GM21390 (cell line): ENCODE measurements at regions not wholly inside any gene's neighbourhood (a gene's known extent, or its start where the extent isn't known, plus 50 kb on each side); places are given as distances from the start of the nearest gene placed in this dataset.

Source experiments
- ATAC-seq: cut with Tn5 transposase; IDR thresholded peaks from one replicate; pipeline ENCODE4 v1.9.1; 2021; ENCODE audit not compliant: unreplicated experiment

DNA sequence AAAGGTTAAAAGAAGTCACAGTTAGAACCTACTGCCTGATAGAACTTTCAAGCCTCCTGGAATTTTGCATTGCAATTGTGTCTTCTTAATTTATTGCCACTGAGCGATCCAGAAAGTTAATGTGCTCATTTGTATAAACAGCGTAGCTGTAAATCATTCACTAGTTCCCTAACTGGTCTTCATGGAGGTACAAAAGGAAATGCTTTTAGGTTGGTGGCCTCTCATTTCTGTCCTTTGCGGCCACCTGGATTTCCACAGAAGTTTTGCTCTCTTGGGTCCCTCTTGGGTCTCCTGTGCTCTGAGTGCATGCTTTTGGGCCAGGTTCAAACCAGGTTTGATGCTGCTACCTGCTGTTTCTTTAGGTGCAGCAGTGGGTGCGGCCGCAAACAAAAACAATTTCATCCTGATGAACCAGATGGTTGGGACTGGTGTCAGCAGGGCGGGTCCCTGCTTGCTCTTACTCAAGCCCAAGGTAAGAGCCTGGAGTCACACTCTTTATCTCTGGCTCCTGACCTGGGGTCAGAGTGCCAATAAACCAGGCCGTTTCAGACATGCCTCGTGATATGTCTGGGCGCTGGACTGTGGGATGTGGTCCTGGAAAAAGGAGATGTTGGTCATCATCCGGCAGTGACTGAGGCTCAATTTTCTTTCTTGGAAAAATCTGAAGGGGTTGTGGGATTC, 270.1 kb downstream of the PTTG2 start:
- no peak for ATAC-seq

DNA sequence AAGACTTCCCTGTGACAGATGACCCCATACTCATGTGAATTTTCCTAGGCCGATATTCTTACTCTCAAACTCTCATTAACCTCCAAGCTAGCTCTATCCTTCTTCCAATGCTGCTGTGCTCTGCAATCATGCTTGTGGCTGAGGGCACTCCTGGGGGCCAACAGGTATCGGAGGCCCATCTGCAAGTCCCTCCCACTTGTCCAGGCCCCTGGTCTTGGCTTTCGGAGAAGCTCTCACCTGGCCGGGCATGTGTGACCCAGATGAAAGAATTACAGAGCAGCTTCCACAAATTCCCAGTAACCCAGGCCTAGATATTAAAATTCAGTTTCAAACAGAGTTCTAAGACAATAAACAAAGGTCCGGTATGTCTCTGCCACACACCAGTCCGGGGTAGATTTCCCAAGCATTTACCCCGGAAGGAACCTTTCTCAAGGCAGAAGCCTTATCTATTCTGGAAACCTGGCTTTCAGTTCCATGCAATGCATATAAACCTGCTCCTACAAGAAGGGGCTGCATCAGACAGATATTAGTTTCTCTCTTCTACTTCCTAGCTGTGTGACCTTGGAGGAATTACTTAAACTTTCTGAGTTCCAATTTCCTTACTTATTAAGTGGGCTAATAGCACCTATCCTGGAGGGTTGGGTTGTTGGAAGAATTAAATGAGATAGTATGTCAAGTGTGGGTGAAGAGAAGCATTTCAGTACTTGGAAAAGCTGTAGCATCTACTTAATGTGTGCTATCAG, 270.8 kb downstream of the PTTG2 start:
- no peak for ATAC-seq

DNA sequence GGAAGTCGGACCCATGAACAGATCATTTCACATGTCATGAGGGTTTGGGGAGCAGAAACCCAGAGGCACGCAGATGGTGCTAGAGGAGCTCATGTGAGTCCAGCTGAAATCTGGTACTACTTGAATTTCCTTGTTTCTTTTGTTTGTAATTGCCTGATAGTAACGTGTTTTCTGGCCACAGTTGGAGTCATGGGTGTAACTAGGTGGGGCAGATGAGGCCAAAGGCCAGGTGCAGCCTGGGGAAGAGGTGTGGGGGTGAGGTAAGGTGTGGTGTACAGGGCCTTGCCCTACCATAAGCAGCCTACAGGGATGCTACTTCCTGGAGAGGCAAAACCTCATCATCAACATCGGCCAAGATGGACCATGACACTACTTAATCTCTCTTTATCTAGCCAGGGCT, 271.4 kb downstream of the PTTG2 start:
- ATAC-seq, result no peak

DNA sequence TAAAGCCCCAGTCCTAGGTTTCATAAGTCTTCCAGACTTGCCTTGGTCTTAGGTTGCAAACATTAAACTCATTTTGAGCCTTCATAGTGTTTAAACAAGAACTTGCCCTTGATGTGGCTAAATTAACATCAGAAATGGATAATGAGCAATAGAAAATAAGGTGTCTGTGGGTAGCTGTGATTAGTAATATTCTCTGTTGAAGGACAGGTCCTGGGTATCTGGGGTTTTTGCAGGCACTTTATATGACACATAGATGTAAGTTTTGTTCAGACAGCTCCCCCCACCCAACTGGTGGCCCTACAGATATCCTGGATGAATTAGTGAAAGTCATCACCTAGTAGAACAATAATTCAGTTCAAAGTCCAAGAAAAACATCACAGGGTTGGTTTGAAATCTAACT, 272.5 kb downstream of the PTTG2 start:
- no peak for ATAC-seq

DNA sequence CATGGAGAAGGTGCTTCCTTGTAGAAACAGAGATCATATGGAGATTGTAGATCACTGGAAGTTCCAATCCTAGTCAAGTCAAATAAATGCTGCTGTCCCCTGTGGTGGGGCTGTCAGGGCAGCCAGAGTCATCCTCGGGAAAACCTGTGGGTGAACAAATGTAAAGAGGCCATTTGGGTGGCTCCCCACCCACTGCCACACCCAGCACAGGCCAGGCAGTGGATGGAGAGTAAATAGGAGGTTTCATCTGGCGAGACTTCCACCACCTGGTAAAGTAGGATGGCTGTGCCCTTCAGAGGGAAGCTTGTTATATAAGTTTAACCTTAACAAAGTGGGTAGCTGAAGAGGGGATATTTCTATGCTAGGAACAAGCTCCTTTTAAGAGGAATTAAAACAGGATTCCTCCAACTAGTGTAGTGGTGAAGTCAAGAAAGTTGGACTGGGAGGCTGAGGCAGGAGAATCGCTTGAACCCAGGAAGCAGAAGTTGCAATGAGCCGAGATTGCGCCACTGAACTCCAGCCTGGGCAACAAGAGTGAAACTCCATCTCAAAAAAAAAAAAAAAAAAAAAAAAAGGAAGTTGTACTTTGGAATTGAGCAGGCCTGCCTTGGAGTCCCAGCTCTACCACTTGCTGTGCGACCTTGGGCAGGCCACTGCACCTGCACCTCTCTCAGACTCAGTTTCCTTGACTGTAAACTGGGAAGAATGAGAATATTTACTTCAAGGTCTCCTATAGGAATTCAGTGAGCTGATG, 273.7 kb downstream of the PTTG2 start:
- ATAC-seq, result no peak

DNA sequence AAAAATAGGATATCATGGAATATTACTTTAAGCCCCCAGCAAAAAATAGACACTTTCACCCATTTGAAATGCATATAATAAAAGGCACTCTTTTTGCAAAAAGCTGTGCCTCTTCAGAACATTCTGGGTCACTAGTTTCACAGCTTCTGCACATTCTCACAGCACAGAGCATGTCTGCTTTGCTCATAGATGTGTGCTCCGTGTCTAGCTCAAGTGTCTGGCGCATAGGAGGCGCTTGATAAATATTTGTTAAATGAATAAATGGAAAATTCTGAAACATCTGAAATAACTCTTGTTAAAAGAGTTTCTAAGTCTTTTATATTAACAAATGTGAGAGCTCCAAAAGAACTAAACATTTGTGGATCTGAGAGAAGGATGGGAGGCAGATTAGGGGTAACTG, 275.2 kb downstream of the PTTG2 start:
- ATAC-seq, result no peak

DNA sequence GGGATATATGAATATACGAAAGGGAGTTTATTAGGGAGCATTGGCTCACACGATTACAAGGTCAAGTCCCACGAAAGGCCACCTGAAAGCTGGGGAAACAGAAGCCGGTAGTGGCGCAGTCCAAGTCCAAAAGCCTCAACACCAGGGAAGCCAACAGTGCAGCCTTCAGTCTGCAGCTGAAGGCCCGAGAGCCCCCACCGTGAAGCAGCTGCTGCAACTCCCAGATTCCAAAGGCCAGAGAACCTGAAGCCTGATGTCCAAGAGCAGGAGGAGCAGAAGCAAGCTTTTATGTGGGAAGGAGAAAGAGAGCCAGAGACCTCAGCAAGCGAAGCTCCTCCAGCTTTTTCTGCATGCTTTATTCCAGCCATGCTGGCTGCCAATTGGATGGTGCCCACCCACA, 275.8 kb downstream of the PTTG2 start:
- no peak for ATAC-seq

DNA sequence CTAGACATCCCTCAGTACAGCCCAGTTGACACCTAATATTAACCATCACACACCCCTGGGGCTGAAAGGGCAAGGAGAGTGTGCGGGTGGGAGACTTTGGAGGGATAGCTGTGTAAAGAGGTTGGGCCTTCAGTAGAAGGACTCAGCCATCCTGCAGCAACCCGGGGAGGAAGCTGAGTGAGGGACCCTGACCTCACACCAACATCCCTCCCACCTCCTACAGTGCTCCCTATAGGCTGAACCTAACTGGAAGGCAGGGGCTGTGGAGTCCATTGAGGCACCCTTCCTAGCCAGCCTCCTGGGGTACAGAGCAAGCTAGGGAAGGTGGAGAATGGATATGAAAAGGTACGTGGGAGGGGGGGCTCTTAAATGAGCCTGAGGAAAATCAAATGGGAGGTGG, 276.3 kb downstream of the PTTG2 start:
- ATAC-seq, result no peak

DNA sequence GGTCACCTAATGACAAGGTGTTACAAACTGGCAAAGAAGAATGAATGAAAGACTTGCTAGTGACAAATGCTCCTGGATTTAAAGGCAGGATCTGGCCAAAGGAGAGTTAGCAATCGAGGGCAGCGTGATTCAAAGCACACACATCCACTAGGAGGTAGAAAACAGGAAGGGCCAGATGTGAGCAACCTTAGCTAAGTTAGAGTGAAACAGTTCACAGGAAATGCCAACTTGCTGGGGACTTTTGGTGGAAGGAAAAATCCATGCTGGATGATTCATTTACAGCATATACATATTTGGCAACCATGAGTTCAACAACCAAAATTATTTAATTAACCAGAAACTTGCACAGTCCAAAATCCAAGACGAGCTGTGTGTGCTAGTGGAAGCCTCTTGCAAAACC, 276.9 kb downstream of the PTTG2 start:
- no peak for ATAC-seq

DNA sequence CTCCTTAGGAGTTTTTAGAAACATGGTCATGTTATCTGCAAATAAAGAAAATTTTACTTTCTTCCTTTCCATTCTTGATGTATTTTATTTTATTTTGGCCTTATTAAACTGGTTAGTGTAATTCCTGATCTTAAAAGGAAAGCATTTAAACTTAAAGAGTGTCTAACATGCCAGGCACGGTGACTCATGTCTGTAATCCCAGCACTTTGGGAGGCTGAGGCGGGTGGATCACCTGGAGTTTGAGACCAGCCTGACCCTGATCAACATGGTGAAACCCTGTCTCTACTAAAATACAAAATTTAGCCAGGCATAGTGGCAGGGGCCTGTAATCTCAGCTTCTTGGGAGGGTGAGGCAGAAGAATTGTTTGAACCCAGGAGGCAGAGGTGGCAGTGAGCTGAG, 281.3 kb downstream of the PTTG2 start:
- ATAC-seq, result no peak

DNA sequence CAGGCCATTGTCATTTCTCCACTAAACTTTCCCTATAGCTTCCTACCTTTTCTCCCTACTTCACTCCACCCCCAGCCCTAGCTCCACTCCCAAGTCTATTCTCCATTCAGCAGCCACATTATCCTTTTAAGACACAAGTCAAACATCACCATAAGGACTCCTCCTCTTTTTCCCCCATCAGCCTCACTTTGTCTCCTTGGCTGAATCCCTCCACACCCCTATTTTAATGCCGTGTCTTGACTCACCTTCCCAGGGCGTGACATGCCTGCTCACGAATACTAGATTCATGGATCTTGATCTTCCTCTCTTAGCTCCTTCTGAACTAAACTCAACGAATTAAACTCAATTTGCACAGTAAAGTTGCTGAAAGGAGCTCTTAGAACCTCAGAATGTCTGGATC, 281.9 kb downstream of the PTTG2 start:
- no peak for ATAC-seq

DNA sequence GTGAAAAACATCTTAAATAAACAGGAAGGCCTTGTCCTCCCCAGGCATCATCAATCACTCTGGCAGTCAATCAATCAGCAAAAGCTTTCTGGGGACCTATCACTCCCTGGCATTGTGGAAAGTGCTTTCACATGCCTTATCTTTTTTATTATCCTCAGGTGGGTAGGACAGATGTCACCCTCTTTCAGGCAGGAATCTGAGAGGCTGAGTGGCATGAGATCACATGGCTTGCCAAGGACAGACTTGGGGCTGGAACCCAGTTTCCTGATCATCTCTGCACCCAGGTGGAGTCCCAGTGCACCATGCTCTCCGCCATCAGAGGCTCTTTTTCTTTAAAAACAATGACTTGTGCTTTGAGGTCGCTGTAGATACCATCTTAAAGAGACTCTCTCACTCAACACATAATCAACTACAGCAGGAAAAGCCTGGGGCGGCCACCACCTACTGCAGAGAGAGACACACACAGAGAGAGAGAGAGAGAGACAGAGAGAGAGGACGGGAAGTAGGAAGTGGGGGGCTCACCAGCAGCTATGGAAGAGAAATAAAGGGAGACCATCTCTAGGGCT, 282.7 kb downstream of the PTTG2 start:
- ATAC-seq, result no peak

DNA sequence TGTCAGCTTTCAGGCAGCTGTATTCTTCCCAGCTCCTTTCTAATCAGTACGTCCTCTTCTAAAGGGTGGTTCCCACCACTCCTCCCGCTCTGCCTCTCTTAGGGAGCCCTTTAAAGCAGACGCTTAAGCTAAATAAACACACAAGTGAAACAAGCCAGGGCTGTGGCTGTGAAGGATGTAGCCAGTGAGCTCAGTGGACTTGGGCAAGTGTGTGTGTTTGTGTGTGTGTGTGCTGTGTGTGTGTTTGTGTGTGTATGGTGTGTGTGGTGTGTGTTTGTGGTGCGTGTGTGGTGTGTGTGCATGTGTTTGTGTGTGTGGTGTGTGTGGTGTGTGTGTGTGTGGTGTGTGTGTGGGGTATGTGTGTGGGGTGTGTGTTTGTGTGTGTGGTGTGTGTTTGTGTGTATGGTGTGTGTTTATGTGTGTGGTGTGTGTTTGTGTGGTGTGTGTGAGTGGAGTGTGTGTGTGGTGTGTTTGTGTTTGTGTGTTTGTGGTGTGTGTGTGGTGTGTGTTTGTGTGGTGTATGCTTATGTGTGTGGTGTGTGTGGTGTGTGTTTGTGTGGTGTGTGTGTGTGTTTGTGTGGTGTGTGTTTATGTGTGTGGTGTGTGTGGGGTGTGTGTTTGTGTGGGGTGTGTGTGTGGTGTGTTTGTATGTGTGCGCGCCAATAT, 283.3 kb downstream of the PTTG2 start:
- no peak for ATAC-seq

DNA sequence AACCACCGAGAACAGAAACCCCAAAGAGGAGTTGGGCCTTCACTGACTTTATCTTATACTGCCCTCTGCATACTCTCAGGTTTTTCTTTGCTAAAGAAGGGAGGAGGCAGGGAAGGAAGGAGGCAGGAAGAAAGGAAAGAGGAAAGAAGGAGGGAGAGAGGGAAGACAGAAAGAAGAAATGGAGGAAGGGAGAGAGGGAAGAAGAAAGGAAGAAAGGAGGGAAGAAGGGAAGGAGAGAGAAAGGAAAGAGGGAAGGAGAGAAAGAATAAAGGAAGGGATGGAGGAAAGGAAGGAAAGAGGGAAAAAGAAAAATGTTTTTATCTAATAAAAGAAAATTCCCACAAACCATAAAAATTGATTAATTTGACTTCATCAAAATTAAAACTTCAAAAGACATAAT, 294.6 kb downstream of the PTTG2 start:
- ATAC-seq, result no peak

DNA sequence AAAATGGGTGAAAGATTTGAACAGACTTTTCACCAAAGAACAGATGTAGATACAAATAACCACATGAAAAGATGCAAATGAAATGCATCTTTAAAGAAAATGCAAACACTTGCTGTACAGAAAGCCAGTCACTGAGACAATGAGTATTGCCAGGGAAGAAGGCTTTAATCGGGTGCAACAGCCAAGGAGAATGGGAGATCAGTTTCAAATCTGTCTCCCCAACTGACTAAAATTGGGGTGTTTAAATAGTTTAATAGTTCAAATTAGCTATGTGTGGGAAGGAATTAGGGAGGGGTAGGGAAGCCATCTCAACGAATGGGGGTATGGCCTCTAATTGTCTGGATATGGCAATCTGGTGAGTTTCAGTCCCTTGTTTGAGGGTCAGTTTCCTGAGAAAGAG, 295.4 kb downstream of the PTTG2 start:
- no peak for ATAC-seq

DNA sequence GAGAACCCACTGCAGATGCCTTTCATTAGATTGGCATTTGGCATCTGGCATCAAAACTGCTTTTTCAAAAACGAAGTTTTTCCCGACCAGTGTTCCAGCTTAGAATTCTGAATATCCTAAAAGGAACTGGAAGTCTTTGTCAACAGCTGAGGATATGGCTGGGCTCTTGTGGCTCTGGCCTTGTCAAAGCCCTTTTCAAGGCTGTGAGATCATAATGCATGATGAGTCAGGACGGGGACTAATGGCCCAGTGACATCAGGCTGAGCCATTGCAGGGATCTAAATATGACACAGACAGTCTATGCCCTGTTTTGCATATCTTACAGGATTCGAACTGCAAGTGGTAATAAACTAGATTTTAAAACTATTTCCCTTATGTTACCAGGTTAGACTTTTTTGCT, 306.4 kb downstream of the PTTG2 start:
- ATAC-seq, result no peak

DNA sequence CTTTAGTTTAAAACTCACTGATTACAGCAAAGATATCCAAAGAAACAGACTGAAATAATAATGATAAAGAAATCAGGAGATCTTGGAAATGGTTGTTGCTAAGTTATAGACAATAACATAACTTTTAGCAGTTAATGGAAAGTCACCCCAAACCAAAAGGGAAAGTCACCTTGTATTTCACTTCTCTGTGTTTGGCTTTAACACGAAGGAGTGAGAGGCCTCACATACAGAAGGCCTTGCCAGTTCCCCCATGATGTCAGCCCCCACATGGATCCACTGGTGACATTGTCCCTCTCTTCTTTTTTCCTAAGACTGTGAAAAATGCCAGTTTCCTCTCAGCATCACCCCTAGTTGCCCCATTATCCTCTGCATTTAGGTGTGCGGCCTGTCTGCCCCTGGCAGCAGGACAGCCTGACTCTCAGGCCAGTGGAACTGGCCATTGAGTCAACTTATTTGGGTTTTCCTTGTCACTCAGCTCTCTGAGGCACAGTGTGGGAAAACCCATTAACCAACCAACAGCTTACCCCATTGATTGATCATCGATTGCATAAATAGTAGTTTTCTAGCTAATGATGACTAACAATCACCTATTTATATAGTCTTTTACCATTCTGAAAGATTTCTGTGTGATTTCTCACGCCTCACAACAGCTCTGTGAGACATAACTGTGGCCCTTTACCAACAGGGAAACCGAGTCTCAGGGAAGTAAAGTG, 308.1 kb downstream of the PTTG2 start:
- no peak for ATAC-seq

DNA sequence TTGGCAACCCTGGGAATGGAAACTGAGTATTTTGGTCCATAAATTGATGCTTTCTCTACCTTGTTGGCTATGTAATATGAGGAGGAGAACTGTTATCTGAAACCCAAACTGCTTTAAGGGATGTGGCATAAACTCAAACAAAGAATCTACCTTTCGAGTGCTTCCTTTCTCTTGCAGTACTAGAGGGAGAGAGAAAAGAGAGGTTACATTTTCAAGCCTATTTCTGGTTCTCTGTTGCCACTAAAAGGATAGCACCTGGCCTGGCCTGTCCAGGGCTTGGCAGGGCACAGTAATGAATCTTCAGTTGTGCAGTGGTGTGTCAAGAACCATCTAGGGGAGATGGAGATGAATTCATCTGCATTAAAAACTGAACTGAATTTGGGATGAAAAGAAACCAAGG, 308.6 kb downstream of the PTTG2 start:
- no peak for ATAC-seq

DNA sequence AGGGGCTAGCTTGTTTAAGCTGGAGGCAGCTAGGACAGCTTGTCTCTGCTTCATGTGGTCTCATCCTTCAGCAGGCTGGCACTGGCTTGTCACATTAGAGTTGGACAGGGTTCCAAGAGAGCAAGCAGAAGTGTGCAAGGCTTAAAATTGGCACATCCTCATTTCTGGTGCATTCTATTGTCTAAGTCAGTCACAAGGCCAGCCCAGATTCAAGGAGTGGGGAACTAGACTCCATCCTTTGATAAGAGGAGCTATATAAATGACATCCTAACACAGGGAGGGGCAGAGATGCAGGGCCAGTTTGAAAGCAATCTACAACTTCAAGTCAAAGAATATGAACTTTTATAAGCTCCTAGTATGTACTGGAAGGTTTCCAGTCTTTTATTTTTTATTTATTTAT, 313.2 kb downstream of the PTTG2 start:
- ATAC-seq, result no peak

DNA sequence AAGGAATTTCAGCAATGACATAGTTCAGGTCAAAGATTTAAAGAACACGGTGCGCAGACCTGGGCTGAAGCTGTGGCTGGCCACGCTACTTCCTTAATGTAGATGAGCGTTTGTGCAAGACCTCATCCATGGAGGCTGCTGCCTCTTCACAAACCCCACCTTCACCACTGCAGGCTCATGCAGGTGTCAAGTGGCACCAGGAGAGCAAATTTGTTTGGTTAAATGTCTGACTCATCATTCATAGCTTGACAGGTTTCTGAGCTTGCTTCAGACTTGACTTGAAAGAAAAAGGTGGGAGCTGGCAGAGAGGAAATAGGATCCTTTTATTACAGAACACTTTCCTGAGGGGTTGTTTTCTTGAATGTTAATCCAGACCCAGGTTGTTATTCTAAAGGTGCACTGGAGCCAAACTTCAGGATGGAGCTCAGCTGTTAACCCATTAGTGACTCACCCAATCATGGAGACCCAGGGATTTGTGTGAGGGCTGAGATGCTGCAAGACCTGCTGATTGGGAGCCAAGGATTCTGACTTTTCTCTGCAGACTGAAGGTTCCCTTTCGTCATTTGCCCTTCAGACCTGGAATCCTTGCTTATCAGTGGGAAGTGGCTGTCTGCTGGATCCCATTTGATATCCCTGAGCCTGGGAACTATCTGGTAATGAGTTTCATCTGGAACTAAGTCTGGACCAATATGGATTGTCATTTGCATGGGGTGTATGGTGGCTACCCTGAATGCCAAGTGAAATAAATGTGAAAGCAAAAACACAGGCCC, 315.3 kb downstream of the PTTG2 start:
- ATAC-seq, result no peak
